Small intestine (tissue), 7 donors: ENCODE measurements at regions not wholly inside any gene's neighbourhood (a gene's known extent, or its start where the extent isn't known, plus 50 kb on each side); places are given as distances from the start of the nearest gene placed in this dataset.

ENCODE experiments used
- DNase-seq, 2 donors: peaks; one replicate each; pipeline versions ENCODE4 v3.0.0 to v3.0.0-alpha.2; 2013
- FAIRE-seq: peaks from 2 replicates; lab custom pipeline; 2012; peaks lifted over from hg19 to GRCh38; lab: Jason Lieb, UNC
- H3K27ac ChIP-seq, 3 donors: one replicate each; pipeline ENCODE4 v1.5.1; 2013; ENCODE audit warnings: low read length in 2 of 3, mild to moderate bottlenecking in 2 of 3, control low read depth in 1 of 3, inconsistent platforms in 1 of 3, low read depth in 1 of 3, moderate library complexity in 1 of 3
- H3K27me3 ChIP-seq, 3 donors: one replicate each; pipeline ENCODE4 v1.6.1; 2013; ENCODE audit warnings: low read length in 3 of 3, inconsistent platforms in 1 of 3; ENCODE audit not compliant: control insufficient read depth in 3 of 3, insufficient read depth in 3 of 3
- H3K36me3 ChIP-seq, 3 donors: one replicate each; pipeline ENCODE4 v1.6.1; 2013; ENCODE audit warnings: low read length in 3 of 3, inconsistent platforms in 1 of 3, low read depth in 1 of 3, mild to moderate bottlenecking in 1 of 3, moderate library complexity in 1 of 3; ENCODE audit not compliant: control insufficient read depth in 3 of 3, insufficient read depth in 2 of 3
- H3K4me1 ChIP-seq, 3 donors: one replicate each; pipeline ENCODE4 v1.6.1; 2013; ENCODE audit warnings: low read length in 2 of 3, inconsistent platforms in 1 of 3, low read depth in 1 of 3, mild to moderate bottlenecking in 1 of 3, moderate library complexity in 1 of 3; ENCODE audit not compliant: control insufficient read depth in 3 of 3, insufficient read depth in 2 of 3
- H3K4me3 ChIP-seq, 3 donors: one replicate each; pipeline ENCODE4 v1.5.1; 2013; ENCODE audit warnings: low read length in 3 of 3, control low read depth in 1 of 3, inconsistent platforms in 1 of 3, low read depth in 1 of 3, mild to moderate bottlenecking in 1 of 3, moderate library complexity in 1 of 3
- H3K9me3 ChIP-seq, 2 donors: one replicate each; pipeline ENCODE4 v1.6.1; 2013; ENCODE audit warnings: low read depth in 1 of 2, low read length in 1 of 2; ENCODE audit not compliant: control insufficient read depth in 2 of 2, insufficient read depth in 1 of 2
- WGBS, 3 donors: extraction: QIAGEN DNeasy Blood & Tissue Kit; methylation state at CpG; one replicate each; pipeline ENCODE4 v1.1.7; 2013; 5-methylcytosine and 5-hydroxymethylcytosine counted together
- donor health status: healthy with polysubstance abuse.
- donor health status: control.
- donor health status: control.
- donor health status: Bipolar disorder and iron deficiency.
- donor health status: healthy.

DNA sequence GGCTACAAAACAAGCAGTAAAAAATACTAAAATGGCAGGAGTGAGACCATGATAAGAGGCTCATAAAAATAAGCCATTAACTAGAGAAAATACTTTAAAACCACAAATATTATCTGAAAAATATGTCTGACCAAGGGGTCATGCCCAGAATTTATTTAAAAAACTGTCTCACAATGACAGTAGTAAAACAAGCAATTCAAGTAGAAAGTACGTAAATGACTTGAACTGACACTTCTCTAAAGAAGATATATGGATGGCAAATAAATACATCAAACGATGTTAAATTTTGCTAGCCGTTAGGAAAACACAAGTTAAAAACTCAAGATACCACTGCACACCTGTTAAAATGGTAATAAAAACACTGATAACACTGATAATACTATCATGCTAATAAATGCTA is 353.9 kb upstream of the GRAMD2B start:
- 17 to 55% (median 35%) methylated on average over 3 of the region's 3 CpGs for WGBS, 3 donors
- DNase-seq (no peak), FAIRE-seq (no peak)

GRCh38 chr5:126070481-126070880 is 352.7 kb upstream of the GRAMD2B start:
- H3K4me1 ChIP-seq: no peaks in the 10 kb centered on the region
- FAIRE-seq: no peak
- 73 to 92% (median 82%) methylated on average over 2 of the region's 2 CpGs for WGBS, 3 donors

More for the DNA sequence above, 353.9 kb upstream of the GRAMD2B start:
- Histone ChIP-seq H3K4me1 (no peaks in the 10 kb centered on the region), H3K27ac (no peak overlapping the region), H3K27me3 (no peaks in the 10 kb centered on the region), H3K9me3 (peaks cover 0 to 8% of the 10 kb centered on the region in 2 donors), H3K36me3 (no peaks in the 10 kb centered on the region), H3K4me3 (no peak overlapping the region)

DNA sequence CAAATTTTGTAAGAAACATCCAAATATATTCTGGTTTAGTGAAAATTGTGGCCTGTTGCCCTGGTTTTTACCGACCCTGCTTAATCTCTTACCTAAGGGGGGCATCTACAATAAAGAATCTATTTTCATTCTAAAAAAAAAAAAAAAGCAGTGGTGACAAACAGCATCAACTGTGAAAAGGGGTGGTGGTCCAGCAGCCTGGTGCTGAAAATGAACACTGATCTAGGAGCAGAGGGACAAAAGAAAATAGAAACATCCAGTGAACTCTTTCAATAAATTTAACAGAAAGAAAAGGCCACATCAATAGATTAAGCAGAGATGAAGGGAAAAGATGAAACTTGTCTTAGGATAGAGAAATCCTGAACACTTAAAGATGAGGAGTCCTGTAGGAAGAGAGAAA is 348.7 kb upstream of the GRAMD2B start:
- H3K9me3 ChIP-seq: peaks cover 0 to 8% of the 10 kb centered on the region in 2 donors
- FAIRE-seq: no peak
- no peak overlapping the region for H3K4me3 ChIP-seq
- no peak overlapping the region for H3K27ac ChIP-seq
- no peaks in the 10 kb centered on the region for H3K4me1 ChIP-seq
- H3K36me3 ChIP-seq: no peaks in the 10 kb centered on the region
- 79 to 84% (median 79%) methylated on average over 1 of the region's 1 CpG for WGBS, 3 donors
- H3K27me3 ChIP-seq: no peaks in the 10 kb centered on the region
- DNase-seq: no peak

More at GRCh38 chr5:126070481-126070880, 352.7 kb upstream of the GRAMD2B start:
- H3K9me3 ChIP-seq: peaks cover 0 to 8% of the 10 kb centered on the region in 2 donors
- no peak overlapping the region for H3K27ac ChIP-seq
- no peak overlapping the region for H3K4me3 ChIP-seq
- DNase-seq: no peak
- H3K27me3 ChIP-seq: no peaks in the 10 kb centered on the region
- no peaks in the 10 kb centered on the region for H3K36me3 ChIP-seq

DNA sequence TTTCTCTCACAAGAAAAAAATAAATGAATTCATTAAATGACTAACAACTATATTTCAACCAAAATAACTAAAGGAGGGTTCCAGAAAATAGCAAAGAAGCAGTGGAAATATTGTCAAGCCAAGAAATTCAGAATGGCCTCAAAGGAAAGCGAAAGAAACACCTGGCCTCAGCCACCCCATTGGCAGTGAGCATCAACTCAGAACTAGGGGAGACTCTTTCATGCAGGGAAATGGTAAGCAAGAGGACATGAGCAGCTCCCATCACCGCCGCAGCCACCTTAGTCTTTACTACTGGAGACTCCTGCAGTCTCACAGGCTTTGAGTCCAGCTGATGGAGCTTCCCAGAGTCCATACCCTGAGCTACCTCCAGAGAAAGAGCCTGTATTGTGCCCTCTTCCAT is 343.9 kb upstream of the GRAMD2B start:
- no peak for DNase-seq
- peaks cover 0 to 7% of the 10 kb centered on the region in 2 donors for H3K9me3 ChIP-seq
- no peaks in the 10 kb centered on the region for H3K36me3 ChIP-seq
- 31 to 33% (median 32%) methylated on average over 3 of the region's 3 CpGs for WGBS, 3 donors
- H3K27ac ChIP-seq: no peak overlapping the region
- no peaks in the 10 kb centered on the region for H3K4me1 ChIP-seq
- no peak for FAIRE-seq
- no peaks in the 10 kb centered on the region for H3K27me3 ChIP-seq
- H3K4me3 ChIP-seq: no peak overlapping the region

DNA sequence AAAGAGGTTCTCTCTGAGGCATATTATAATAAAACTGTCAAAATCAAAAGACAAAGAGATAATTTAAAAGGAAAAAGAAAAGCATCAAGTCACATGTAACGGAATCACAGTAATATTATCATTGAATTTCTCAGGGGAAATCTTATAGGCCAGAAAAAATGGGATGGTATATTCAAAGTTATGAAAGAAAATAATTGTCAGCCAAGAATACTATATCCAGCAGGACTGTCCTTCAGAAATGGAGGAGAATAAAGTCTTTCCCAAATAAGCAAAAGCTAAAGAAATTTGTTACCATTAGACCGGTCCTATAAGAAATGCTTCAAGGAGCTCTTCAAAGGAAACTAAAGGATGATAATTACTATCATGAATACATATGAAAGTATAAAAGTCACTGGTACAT is 342.0 kb upstream of the GRAMD2B start:
- FAIRE-seq (no peak), DNase-seq (no peak)
- no peaks in the 10 kb centered on the region for H3K27me3 ChIP-seq
- peaks cover 0 to 7% of the 10 kb centered on the region in 2 donors for H3K9me3 ChIP-seq
- WGBS, 3 donors: 93 to 95% (median 94%) methylated on average over 2 of the region's 2 CpGs
- H3K36me3 ChIP-seq: no peaks in the 10 kb centered on the region
- no peaks in the 10 kb centered on the region for H3K4me1 ChIP-seq
- H3K4me3 ChIP-seq: no peak overlapping the region
- H3K27ac ChIP-seq: no peak overlapping the region

DNA sequence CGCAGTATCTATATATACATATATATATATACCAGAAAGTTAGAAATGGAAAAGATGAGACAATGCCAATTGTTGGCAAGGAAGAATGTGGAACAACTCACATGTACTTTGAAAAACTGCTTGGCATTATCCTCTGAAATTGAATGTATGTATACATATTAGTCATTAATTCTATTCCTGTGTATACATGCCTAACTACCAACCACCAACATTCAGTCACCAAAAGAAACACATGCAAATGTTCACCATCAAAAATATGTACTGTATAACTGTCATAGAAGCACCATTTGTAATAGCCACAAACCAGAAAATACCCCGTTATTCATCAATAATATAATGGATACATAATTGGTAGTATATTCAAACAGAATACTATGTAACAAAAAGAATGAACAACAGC is 330.2 kb upstream of the GRAMD2B start:
- no peaks in the 10 kb centered on the region for H3K4me1 ChIP-seq
- DNase-seq (no peak), FAIRE-seq (no peak)
- no peak overlapping the region for H3K4me3 ChIP-seq
- no peaks in the 10 kb centered on the region for H3K36me3 ChIP-seq
- no peaks in the 10 kb centered on the region for H3K9me3 ChIP-seq
- H3K27me3 ChIP-seq: no peaks in the 10 kb centered on the region
- H3K27ac ChIP-seq: no peak overlapping the region
- WGBS, 3 donors: 43 to 49% (median 46%) methylated on average over 2 of the region's 2 CpGs

- DNase-seq (no peak), FAIRE-seq (no peak)
- no peak overlapping the region for H3K27ac ChIP-seq
- no peaks in the 10 kb centered on the region for H3K27me3 ChIP-seq
- 88 to 95% (median 90%) methylated on average over 5 of the region's 5 CpGs for WGBS, 3 donors
- no peaks in the 10 kb centered on the region for H3K4me1 ChIP-seq
- no peaks in the 10 kb centered on the region for H3K36me3 ChIP-seq
- H3K4me3 ChIP-seq: no peak overlapping the region
- no peaks in the 10 kb centered on the region for H3K9me3 ChIP-seq
Observed at GRCh38 chr5:126093718-126094117, 329.5 kb upstream of the GRAMD2B start.

DNA sequence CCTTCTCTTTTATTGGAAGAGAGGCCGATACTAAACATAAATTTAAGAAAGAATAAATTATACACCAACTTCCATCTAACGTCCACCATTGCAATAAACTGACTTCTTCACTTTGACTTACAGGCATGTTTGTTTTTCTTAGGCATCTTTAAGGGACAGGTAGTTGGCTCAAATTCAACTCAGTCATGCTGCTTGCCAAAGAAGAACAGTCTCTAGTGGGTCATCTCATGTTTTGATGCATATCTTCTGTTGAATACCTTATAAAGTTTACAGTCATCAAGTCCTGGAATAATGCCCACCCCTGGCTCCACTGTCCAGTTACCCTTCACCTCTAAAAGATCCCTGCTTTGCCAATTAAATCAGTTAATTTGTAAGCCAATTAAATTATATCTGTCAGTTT is 328.2 kb upstream of the GRAMD2B start:
- H3K27me3 ChIP-seq: peaks cover 0 to 3% (median 0%) of the 10 kb centered on the region in 3 donors
- no peak overlapping the region for H3K27ac ChIP-seq
- DNase-seq: no peak
- no peaks in the 10 kb centered on the region for H3K36me3 ChIP-seq
- 72 to 78% (median 75%) methylated on average over 2 of the region's 2 CpGs for WGBS, 3 donors
- H3K4me3 ChIP-seq: no peak overlapping the region
- H3K9me3 ChIP-seq: no peaks in the 10 kb centered on the region
- FAIRE-seq: no peak
- H3K4me1 ChIP-seq: no peaks in the 10 kb centered on the region

DNA sequence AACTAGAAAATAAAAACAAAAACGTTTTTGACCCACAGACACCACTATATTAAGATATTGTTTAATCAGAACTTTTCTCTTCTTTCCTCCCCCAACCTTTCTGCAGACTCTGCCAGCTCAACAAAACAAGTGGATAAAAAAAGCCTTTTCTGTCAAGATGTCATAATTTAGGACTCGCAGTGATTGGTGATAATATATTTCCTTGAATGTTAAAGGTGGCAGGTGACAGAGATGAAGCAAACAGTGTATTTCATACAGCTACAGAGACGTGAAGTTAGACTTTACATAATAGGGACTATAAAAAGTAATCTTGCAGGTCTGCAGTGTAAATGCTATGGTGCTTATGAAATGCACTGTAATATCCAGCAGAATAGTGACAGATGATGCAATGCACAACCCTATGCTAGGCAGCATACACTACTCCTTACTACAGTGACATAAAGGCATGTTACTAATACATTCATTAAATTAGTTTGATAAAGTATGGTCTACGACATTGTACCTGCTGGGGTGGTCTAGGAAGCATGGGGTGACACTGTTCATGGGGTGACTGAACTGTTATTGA is 326.7 kb upstream of the GRAMD2B start:
- Histone ChIP-seq H3K27me3 (peaks cover 0 to 3% (median 0%) of the 10 kb centered on the region in 3 donors), H3K36me3 (no peaks in the 10 kb centered on the region), H3K9me3 (no peaks in the 10 kb centered on the region), H3K4me3 (no peak overlapping the region), H3K4me1 (no peaks in the 10 kb centered on the region), H3K27ac (no peak overlapping the region)
- DNase-seq (no peak), FAIRE-seq (no peak)
- WGBS, 3 donors: 59 to 70% (median 60%) methylated on average over 4 of the region's 4 CpGs
